Astrocyte of the cerebellum (primary cell): ENCODE measurements at regions not wholly inside any gene's neighbourhood (a gene's known extent, or its start where the extent isn't known, plus 50 kb on each side); places are given as distances from the start of the nearest gene placed in this dataset.

Experiments
- DNase-seq: peaks from one replicate; pipeline ENCODE4 v3.0.0-alpha.2; 2011; ENCODE audit warnings: low read depth
- H3K4me3 ChIP-seq: 2 replicates; pipeline ENCODE4 v1.5.1; 2011; ENCODE audit warnings: mild to moderate bottlenecking, low read depth, low read length, moderate library complexity
- in situ Hi-C: cut with HindIII; loops from 2 replicates; pipeline ENCODE4 v1.10.0; 2017; ENCODE audit warnings: low sequenced_read_pairs
- TF ChIP-seq, protein P1 (sequence below): IDR thresholded peaks from 2 replicates; pipeline ENCODE4 v1.5.1; 2012; ENCODE audit warnings: low read length, low read depth, moderate library complexity, mild to moderate bottlenecking; ENCODE audit errors: missing control alignments

DNA sequence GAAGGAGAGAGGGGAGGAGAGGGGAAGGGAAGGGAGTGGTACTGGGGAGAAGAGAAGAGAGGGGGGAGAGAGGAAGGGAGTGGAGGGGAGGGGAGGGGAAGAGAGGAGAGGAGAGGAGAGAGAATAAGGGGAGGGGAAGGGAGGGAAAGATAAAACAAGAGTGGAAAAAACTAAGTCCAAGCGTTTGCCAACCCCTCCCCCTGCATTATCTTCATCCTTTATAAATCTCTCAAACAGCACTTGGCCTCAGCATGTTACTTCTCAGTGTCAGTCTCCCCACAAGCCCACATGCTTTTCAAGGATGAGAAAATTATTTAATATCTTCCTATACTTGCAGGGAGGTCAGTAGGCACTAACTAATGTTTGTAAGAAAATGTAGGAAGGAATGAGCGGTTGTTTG lies 204.5 kb downstream of the LSM5 start:
- no peak overlapping the region for H3K4me3 ChIP-seq
- DNase-seq: no peak
- TF ChIP-seq, protein P1, sequence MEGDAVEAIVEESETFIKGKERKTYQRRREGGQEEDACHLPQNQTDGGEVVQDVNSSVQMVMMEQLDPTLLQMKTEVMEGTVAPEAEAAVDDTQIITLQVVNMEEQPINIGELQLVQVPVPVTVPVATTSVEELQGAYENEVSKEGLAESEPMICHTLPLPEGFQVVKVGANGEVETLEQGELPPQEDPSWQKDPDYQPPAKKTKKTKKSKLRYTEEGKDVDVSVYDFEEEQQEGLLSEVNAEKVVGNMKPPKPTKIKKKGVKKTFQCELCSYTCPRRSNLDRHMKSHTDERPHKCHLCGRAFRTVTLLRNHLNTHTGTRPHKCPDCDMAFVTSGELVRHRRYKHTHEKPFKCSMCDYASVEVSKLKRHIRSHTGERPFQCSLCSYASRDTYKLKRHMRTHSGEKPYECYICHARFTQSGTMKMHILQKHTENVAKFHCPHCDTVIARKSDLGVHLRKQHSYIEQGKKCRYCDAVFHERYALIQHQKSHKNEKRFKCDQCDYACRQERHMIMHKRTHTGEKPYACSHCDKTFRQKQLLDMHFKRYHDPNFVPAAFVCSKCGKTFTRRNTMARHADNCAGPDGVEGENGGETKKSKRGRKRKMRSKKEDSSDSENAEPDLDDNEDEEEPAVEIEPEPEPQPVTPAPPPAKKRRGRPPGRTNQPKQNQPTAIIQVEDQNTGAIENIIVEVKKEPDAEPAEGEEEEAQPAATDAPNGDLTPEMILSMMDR: no peak
- in situ Hi-C loops: no loop called here

DNA sequence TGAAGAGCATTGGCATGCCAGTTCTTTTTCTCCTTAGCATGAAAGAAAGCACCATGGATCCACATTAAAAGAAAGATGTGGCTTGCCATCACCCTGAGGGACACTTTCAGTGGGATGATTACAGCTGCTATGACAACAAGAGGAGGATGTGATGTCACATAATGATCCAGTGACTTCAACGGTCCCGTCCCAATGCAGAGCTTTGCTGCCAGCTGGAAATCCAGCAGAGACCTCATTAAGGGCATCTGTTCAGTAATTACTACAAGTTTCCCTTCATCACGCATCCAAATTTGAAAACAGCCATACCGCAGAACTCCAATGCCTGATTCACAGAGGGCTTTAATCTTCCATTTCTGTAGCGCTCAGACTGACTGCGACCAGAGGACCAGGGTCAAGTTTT lies 206.6 kb downstream of the LSM5 start:
- TF ChIP-seq, protein P1: no peak
- in situ Hi-C loops: no loop called here
- H3K4me3 ChIP-seq: no peak overlapping the region
- no peak for DNase-seq

DNA sequence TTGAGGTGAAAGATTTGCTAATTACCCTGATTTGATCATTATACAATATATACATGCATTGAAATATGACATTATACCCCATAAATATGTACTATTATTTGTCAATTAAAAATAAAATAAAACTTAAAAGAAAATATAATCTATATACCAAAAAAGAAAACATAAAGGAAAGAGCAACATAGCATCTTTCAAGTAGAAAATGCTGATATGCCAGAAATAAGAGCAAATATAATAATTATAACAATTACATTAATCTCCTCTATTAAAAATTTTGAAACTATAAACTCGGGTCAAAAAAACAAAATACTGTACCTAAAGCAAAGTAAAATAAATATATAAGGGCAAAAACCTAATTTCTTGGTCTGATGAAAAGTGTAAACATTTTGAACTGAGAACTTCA lies 209.3 kb upstream of the PDE1C start:
- TF ChIP-seq, protein P1: no peak
- H3K4me3 ChIP-seq: no peak overlapping the region
- in situ Hi-C loops: no loop called here
- DNase-seq: no peak

DNA sequence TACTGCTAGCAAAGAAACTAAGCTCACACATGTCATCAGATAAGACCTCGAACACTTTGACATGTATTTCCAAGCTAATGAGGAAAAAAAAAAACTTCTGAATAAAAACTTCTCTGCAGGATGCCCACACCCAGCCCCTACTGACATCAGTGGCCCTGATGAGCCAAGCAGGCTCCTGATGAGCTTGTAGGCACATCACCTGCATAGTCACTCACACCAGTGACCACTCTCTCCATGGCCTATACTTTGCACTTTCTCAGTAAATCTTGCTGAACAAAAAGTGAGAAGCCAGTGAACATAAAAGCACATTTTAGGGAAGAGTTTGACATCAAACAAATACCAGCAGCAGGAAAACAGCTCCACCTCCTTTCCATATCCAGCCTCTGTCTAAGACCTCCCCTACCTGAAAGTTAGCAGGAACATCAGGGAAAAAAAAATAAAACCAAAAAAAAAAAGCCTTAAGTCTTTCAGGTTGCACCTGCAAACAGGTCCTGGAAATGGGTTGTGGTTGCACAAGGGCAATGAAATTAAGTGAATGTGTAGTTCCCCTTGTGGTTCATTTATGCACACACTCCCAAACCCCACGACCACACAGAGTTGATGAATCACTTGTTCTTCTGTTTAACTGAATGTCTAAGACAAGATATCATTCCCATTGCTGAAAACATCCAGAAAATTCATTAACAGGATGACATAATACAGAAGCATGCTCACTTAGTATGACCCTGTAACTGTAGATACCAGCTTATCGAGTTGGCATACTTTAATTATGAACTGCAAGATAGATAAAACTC lies 205.2 kb upstream of the PDE1C start:
- no peak overlapping the region for H3K4me3 ChIP-seq
- in situ Hi-C loops: no loop called here
- TF ChIP-seq, protein P1: no peak
- DNase-seq: no peak

DNA sequence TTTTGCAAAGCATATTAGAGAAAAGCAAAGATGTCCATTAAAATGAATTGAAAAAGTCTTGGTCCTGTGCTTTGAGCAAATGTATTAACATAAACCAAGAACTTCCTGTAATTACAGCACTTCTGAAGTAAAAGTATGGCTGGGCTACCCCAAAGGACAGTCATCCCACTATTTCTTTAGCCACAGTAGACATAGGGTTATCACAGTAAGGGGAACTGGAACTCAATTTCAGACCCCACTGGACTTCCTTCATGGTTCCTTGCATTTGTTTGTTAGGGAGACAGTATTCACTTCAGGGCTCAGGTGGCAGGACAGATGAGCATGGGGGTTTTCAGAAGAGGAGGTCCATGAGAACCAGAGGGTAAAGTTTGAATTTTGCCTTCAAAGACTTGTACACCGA lies 203.1 kb upstream of the PDE1C start:
- no peak for DNase-seq
- in situ Hi-C loops: no loop called here
- no peak overlapping the region for H3K4me3 ChIP-seq
- TF ChIP-seq, protein P1: no peak

DNA sequence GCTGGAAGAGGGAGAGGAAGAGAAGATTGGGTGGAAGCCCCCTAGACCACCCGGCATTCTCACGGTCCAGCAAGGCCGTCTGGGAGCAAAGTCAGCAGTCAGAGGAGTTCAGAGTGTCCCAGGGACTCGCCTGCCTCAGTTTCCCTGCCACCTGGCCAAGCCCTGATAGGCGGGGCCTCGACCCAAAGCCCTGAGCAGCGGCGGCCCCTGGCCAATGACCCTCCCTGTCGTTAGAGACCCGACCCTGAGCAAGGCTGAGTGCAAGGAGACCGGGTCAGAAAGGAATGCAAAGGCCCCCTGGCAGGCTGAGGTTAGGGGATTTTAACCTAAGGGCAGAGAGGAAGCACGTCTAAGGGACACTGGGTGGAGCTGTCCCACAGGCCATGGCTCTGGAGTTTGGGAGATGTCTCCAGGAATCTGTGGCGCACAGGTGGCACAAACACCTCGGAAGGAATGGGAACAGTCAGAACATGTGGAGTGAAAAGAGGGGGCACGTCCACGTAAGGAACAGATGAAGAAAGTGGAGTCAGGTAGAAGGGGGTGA lies 196.8 kb upstream of the PDE1C start:
- in situ Hi-C loops: no loop called here

More for the DNA sequence above, 196.8 kb upstream of the PDE1C start:
- DNase-seq: no peak
- H3K4me3 ChIP-seq: no peak overlapping the region
- TF ChIP-seq, protein P1: no peak
